Natural killer cell (primary cell): ENCODE measurements at regions not wholly inside any gene's neighbourhood (a gene's known extent, or its start where the extent isn't known, plus 50 kb on each side); places are given as distances from the start of the nearest gene placed in this dataset.
"Not testable (repeated sequence)": the region's sequence is repeated elsewhere in the genome, so short reads cannot be mapped to it uniquely, and the experiment has no call there.

Experiments
- ATAC-seq, 3 donors: fragments of 150-1000 bp in 2 of 3; fragments of 200-7000 bp in 1 of 3; cut with Tn5 transposase; 1 replicate in 1 of 3; 2 replicates in 2 of 3; pipeline ENCODE4 v1.10.0; 2021; ENCODE audit warnings: mild to moderate bottlenecking in 2 of 3, moderate library complexity in 2 of 3
- DNase-seq, 2 donors: peaks; one replicate each; pipeline versions ENCODE4 v3.0.0 to v3.0.0-alpha.2; 2013 to 2021; ENCODE audit warnings: mixed read lengths in 1 of 2
- H3K27ac ChIP-seq: one replicate; pipeline ENCODE4 v1.5.1; 2013; ENCODE audit warnings: mild to moderate bottlenecking, low read length
- H3K27me3 ChIP-seq: one replicate; pipeline ENCODE4 v1.6.1; 2013; ENCODE audit warnings: low read length; ENCODE audit not compliant: control insufficient read depth, insufficient read depth
- H3K36me3 ChIP-seq: one replicate; pipeline ENCODE4 v1.6.1; 2013; ENCODE audit warnings: low read length; ENCODE audit not compliant: control insufficient read depth, insufficient read depth
- H3K4me1 ChIP-seq: one replicate; pipeline ENCODE4 v1.6.1; 2013; ENCODE audit warnings: low read length; ENCODE audit not compliant: control insufficient read depth, insufficient read depth
- H3K4me3 ChIP-seq: one replicate; pipeline ENCODE4 v1.5.1; 2013; ENCODE audit warnings: low read length
- H3K9me3 ChIP-seq: one replicate; pipeline ENCODE4 v1.6.1; 2013; ENCODE audit warnings: low read length; ENCODE audit not compliant: control insufficient read depth, insufficient read depth
- H3K27ac Mint-ChIP-seq, 2 donors: one replicate each; pipeline ENCODE4 v1.8.0; 2022; ENCODE audit warnings: mild to moderate bottlenecking in 2 of 2, mixed read lengths in 2 of 2, moderate library complexity in 1 of 2
- H3K27me3 Mint-ChIP-seq, 2 donors: one replicate each; pipeline ENCODE4 v1.8.0; 2022; ENCODE audit warnings: low read depth in 2 of 2, mixed read lengths in 2 of 2
- H3K36me3 Mint-ChIP-seq: one replicate; pipeline ENCODE4 v1.8.0; 2022; ENCODE audit warnings: mixed read lengths
- H3K4me1 Mint-ChIP-seq, 2 donors: one replicate each; pipeline ENCODE4 v1.8.0; 2022; ENCODE audit warnings: mixed read lengths in 2 of 2
- H3K4me3 Mint-ChIP-seq: one replicate; pipeline ENCODE4 v1.8.0; 2022; ENCODE audit warnings: mild to moderate bottlenecking, moderate library complexity, mixed read lengths
- H3K9me3 Mint-ChIP-seq, 2 donors: one replicate each; pipeline ENCODE4 v1.8.0; 2022; ENCODE audit warnings: mixed read lengths in 2 of 2
- WGBS: methylation state at CpG from one replicate; pipeline ENCODE4 v1.1.7; 2013; ENCODE audit warnings: missing lambda C conversion rate; ENCODE audit not compliant: insufficient coverage; 5-methylcytosine and 5-hydroxymethylcytosine counted together
- intact Hi-C: fragments of 100-400 bp; cut with micrococcal nuclease; formaldehyde crosslinking; loops from one replicate; pipeline ENCODE4 v1.14.2; 2022

DNA sequence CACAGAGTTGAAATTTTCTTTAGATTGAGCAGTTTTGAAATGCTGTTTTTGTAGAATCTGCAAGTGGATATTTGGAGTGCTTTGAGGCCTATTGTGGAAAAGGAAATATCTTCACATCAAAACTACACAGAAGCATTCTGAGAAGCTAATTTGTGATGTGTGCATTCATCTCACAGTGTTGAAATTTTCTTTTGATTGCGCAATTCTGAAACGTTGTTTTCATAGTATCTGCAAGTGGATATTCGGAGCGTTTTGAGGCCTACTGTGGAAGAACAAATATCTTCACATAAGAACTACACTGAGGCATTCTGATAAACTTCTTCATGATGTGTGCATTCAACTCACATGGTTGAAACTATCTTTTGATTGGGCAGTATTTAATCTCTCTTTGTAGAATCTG, 3143.4 kb upstream of the OR11H1 start:
- 95% methylated on average over 4 of the region's 4 CpGs for WGBS
- DNase-seq, intact Hi-C loops, H3K4me1 Mint-ChIP-seq, H3K9me3 ChIP-seq, H3K27me3 ChIP-seq, H3K36me3 ChIP-seq, H3K4me1 ChIP-seq, H3K27ac Mint-ChIP-seq, H3K27me3 Mint-ChIP-seq, H3K4me3 Mint-ChIP-seq, H3K27ac ChIP-seq, ATAC-seq, H3K4me3 ChIP-seq: not testable (repeated sequence)
- Mint-ChIP-seq H3K9me3 (peaks cover 10 to 12% of the 10 kb centered on the region in 2 donors), H3K36me3 (peaks cover 69% of the 10 kb centered on the region)

DNA sequence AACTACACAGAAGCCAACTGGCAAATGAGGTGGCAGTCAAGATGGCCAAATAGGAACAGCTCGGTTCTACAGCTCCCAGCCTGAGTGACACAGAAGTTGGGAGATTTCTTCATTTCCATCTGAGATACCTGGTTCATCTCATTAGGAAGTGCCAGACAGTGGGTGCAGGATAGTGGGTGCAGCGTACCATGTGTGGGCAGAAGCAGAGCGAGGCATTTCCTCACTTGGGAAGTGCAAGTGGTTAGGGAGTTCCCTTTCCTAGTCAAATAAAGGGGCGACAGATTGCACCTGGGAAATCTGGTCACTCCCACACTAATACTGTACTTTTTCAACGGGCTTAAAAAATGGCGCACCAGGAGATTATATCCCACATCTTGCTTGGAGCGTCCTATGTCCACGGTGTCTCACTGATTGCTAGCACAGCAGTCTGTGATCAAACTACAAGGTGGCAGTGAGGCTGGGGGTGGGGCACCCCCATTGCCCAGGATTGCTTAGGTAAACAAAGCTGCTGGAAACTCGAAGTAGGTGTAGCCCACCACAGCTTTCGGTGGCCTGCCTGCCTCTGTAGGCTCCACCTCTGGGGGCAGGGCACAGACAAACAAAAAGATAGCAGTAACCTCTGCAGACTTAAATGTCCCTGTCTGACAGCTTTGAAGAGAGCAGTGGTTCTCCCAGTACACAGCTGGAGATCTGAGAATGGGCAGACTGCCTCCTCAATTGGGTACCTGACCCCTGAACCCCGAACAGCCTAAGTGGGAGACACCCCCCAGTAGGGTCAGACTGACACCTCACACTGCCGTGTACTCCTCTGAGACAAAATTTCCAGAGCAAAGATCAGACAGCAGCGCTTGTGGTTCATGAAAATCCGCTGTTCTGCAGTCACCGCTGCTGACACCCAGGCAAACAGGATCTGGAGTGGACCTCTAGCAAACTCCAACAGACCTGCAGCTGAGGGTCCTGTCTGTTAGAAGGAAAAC, 3138.9 kb upstream of the OR11H1 start:
- H3K27ac ChIP-seq, ATAC-seq, H3K27me3 Mint-ChIP-seq, H3K4me1 Mint-ChIP-seq, H3K27ac Mint-ChIP-seq, H3K27me3 ChIP-seq, H3K4me3 Mint-ChIP-seq, H3K4me1 ChIP-seq, DNase-seq, H3K36me3 ChIP-seq, intact Hi-C loops, H3K4me3 ChIP-seq: not testable (repeated sequence)
- Mint-ChIP-seq H3K9me3 (peaks cover 10 to 35% of the 10 kb centered on the region in 2 donors), H3K36me3 (peaks cover 51% of the 10 kb centered on the region)
- 67% methylated on average over 15 of the region's 15 CpGs for WGBS
- H3K9me3 ChIP-seq = peaks cover 10% of the 10 kb centered on the region

DNA sequence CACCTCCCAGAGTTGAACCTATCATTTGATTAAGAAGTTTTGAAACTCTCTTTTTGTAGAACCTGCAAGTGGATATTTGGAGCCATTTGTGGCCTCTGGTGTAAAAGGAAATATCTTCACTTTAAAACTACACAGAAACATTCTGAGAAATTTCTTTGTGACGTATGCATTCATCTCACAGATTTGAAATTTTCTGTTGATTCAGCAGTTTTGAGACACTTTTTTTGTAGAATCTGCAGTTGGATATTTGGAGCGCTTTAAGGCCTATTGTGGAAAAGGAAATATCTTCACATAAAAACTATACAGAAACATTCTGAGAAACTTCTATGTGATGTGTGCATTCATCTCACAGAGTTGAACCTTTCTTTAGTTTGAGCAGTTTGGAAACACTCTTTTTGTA, 3130.7 kb upstream of the OR11H1 start:
- H3K27me3 ChIP-seq, ATAC-seq, intact Hi-C loops, H3K9me3 ChIP-seq, H3K4me1 ChIP-seq, H3K9me3 Mint-ChIP-seq, H3K4me3 Mint-ChIP-seq, H3K27me3 Mint-ChIP-seq, H3K4me3 ChIP-seq, H3K27ac Mint-ChIP-seq, H3K27ac ChIP-seq, H3K36me3 ChIP-seq, DNase-seq, H3K4me1 Mint-ChIP-seq: not testable (repeated sequence)
- peaks cover 28% of the 10 kb centered on the region for H3K36me3 Mint-ChIP-seq
- 86% methylated on average over 1 of the region's 2 CpGs for WGBS

DNA sequence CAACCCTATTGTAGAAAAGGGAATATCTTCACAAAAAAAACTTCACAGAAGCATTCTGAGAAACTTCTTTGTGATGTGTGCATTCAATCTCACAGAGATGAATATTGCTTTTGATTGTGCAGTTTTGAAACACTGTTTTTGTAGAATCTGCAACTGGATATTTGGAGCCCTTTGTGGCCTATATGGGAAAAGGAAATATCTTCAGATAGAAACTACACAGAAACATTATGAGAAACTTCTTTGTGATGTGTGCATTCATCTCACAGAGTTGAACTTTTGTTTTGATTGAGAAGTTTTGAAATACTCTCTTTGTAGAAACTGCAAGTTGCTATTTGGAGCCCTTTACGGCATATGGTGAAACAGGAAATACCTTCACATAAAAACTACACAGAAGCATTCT, 3126.1 kb upstream of the OR11H1 start:
- H3K4me3 ChIP-seq, ATAC-seq, H3K4me1 Mint-ChIP-seq, H3K9me3 ChIP-seq, H3K36me3 ChIP-seq, H3K27ac ChIP-seq, DNase-seq, H3K27me3 Mint-ChIP-seq, H3K27me3 ChIP-seq, H3K4me3 Mint-ChIP-seq, intact Hi-C loops, H3K4me1 ChIP-seq, H3K27ac Mint-ChIP-seq: not testable (repeated sequence)
- Mint-ChIP-seq H3K36me3 (peaks cover 42% of the 10 kb centered on the region), H3K9me3 (peaks cover 15 to 23% of the 10 kb centered on the region in 2 donors)
- no CpG with 5 or more reads among the region's 1 CpG for WGBS

DNA sequence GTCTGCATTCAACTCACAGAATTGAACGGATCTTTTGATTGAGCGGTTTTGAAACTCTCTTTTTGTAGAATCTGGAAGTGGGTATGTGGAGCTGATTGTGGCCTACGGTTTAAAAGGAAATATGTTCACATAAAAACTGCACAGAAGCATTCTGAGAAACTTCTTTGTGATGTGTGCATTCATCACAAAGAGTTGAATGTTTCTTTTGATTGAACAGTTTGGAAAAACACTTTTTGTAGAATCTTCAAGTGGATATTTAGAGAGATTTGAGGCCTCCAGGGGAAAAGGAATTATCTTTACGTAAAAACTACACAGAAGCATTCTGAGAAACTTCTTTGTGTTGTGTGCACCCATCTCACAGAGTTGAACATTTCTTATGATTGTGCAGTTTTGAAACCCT, 3125.5 kb upstream of the OR11H1 start:
- ATAC-seq, H3K9me3 ChIP-seq, H3K4me1 Mint-ChIP-seq, intact Hi-C loops, H3K4me3 Mint-ChIP-seq, H3K27me3 Mint-ChIP-seq, H3K4me3 ChIP-seq, H3K27ac Mint-ChIP-seq, H3K4me1 ChIP-seq, DNase-seq, H3K27ac ChIP-seq, H3K36me3 ChIP-seq, H3K27me3 ChIP-seq: not testable (repeated sequence)
- 71% methylated on average over 4 of the region's 4 CpGs for WGBS
- H3K36me3 Mint-ChIP-seq = peaks cover 43% of the 10 kb centered on the region
- peaks cover 14 to 25% of the 10 kb centered on the region in 2 donors for H3K9me3 Mint-ChIP-seq

DNA sequence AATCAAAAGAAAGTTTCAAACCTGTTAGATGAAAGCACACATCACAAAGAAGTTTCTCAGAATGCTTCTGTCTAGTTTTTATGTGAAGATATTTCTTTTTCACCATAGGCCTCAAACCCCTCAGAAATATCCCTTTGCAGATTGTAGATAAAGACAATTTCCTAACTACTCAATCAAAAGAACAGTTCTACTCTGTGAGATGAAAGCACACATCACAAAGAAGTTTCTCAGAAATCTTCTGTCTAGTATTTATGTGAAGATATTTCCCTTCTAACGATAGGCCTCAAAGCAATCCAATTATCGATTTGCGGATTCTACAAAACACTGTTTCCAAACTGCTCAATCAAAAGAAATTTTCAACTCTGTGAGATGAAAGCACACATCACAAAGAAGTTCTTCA, 3092.1 kb upstream of the OR11H1 start:
- H3K27me3 ChIP-seq, DNase-seq, ATAC-seq, H3K9me3 Mint-ChIP-seq, H3K9me3 ChIP-seq, H3K4me3 Mint-ChIP-seq, H3K27me3 Mint-ChIP-seq, H3K4me3 ChIP-seq, H3K36me3 ChIP-seq, H3K4me1 ChIP-seq, intact Hi-C loops, H3K27ac Mint-ChIP-seq, H3K27ac ChIP-seq, H3K4me1 Mint-ChIP-seq: not testable (repeated sequence)
- peaks cover 50% of the 10 kb centered on the region for H3K36me3 Mint-ChIP-seq
- WGBS = no CpG with 5 or more reads among the region's 3 CpGs
